GM20000 (cell line): ENCODE measurements at regions not wholly inside any gene's neighbourhood (a gene's known extent, or its start where the extent isn't known, plus 50 kb on each side); places are given as distances from the start of the nearest gene placed in this dataset.

Experiments used
- DNase-seq: peaks from one replicate; pipeline ENCODE4 v3.0.0; 2012; ENCODE audit warnings: low spot score
- TF ChIP-seq, protein P1 (sequence below): IDR thresholded peaks from 2 replicates; pipeline ENCODE4 v1.5.1; 2012; ENCODE audit warnings: mild to moderate bottlenecking, control low read depth; ENCODE audit errors: extremely low read depth, missing control alignments

DNA sequence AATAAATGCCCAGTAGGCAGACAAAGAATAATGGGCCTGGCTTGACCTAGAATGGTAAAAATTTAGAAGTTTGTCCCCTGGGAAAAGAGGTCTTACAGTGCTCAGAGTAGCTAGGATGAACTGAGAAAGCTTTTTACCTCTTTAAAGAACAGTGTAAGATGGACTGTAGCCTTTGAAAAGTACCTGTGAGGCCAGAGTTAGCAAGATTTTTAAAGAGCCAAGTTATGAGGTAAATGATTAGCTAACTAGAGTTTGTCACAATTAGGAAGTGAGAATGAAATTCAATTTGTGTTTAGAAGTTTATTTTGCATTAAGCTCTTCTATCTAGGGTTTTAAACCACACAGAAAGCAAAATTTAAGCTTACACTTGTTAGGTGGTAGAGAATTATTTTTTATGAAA lies 480.9 kb downstream of the ZIC1 start:
- TF ChIP-seq, protein P1, sequence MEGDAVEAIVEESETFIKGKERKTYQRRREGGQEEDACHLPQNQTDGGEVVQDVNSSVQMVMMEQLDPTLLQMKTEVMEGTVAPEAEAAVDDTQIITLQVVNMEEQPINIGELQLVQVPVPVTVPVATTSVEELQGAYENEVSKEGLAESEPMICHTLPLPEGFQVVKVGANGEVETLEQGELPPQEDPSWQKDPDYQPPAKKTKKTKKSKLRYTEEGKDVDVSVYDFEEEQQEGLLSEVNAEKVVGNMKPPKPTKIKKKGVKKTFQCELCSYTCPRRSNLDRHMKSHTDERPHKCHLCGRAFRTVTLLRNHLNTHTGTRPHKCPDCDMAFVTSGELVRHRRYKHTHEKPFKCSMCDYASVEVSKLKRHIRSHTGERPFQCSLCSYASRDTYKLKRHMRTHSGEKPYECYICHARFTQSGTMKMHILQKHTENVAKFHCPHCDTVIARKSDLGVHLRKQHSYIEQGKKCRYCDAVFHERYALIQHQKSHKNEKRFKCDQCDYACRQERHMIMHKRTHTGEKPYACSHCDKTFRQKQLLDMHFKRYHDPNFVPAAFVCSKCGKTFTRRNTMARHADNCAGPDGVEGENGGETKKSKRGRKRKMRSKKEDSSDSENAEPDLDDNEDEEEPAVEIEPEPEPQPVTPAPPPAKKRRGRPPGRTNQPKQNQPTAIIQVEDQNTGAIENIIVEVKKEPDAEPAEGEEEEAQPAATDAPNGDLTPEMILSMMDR: no peak
- peak; percentile 5 for DNase-seq

DNA sequence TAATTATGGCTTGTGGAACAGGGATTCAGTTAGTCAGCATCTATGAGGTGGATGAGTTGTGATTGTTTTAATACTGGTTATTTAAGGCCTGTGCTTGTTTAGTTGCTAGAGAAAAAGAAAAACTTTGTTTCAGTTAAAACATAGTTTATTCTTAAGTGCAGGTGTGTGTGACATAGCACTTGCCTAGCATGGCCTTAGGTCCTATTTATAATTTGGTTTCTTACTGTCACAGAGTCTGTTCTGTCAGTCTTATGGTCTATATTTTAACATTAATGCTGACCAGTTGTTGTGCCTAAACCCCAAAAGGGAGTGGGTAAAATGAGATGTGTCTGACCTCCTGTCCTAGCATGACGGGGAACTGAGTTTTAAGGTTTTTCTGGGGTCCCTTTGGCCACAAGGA lies 486.3 kb downstream of the ZIC1 start:
- DNase-seq: no peak
- TF ChIP-seq, protein P1: no peak

DNA sequence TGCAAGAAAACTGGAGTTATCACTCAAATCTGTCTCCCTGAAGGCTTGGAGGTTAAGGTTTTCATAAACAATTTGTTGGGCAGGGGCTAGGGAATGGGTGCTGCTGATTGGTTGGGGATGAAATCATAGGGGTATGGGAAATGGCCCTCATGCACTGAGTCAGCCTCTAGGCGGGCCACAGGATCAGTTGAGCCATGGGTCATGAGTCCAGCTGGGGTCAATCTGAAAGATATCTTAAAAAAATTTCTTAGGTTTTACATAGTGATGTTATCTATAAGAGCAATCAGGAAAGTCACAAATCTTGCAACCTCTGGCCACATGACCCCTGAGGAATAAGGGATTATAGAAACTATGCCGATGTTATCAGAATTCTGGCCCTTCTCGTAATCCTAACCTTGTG lies 491.7 kb downstream of the ZIC1 start:
- TF ChIP-seq, protein P1: no peak
- DNase-seq: no peak

DNA sequence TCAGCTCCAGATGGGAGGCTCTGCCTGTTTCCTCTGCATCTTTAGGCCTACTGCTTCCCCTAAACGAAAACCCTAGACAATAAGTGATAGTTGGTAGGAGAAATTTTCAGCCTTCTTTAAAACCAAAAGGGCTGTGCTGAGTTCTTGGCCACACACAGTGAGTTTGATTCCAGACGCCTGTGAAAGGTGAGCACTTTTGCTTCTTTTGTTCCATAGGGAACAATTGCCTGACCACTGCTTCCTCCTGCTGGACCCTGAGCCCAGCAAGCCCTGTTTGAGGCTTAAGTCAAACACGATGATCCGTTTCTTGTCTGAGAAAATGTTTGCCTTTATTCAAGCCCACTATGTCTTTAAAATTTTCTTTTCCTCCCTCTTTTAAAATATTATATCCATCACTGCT lies 493.9 kb downstream of the ZIC1 start:
- TF ChIP-seq, protein P1: no peak
- no peak for DNase-seq

DNA sequence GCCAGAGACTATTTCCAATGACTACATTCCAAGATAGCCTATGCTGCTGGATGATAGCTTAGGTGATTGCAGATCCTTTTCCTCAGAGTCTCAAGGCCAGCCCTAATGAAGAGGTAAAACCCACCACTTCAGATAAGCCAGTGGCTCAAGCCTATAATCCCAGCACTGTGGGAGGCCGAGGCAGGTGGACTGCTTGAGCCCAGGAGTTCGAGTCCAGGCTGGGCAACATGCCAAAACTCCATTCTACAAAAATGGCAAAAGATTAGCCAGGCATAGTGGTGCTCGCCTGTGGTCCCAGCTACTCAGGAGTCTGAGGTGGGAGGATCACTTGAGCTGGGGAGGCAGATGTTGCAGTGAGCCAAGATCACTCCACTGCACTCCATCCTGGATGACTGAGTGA lies 495.3 kb downstream of the ZIC1 start:
- TF ChIP-seq, protein P1: no peak
- no peak for DNase-seq

DNA sequence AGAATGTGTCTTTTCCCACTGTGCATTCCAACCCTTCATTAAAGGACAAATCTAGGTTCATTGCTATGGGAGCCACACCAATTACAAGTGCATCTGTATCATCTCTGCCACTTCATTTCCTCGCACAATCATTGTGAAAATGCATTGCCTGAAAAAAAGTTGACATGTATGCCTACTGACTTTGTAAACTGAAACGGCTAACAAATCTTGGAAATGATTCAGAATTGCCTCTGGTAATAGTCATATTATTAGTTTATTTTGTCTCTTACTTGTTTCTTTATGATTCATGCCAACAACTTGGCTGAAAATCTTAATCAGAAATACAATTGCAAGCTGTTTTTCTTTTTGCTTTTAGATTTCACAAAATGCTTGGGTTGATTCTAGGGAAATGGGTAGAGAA lies 497.1 kb downstream of the ZIC1 start:
- DNase-seq: no peak
- TF ChIP-seq, protein P1: no peak

DNA sequence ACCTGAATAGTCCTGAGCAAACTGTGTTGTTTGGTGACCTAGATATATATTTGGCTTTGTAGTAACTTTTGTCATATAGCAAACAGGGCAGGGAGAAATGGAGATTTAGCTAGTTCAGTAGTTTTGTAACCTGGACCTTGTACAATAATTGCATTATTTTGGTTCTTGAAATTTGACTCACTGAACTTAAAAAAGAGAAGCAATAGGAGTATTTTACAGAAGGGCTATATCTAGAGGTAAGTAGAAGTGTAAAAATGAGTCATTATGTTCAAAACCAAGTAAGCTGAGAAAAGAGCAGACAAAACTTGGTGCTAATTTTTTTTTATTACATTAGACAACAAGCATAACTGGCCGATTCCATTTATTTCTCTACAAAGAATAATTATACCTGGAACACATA lies 505.4 kb downstream of the ZIC1 start:
- TF ChIP-seq, protein P1: no peak
- DNase-seq: no peak
